HG03066 (cell line): ENCODE measurements at regions not wholly inside any gene's neighbourhood (a gene's known extent, or its start where the extent isn't known, plus 50 kb on each side); places are given as distances from the start of the nearest gene placed in this dataset.
A peak's percentile ranks its signal among the peaks of the same experiment; 100 is the strongest.

Experiments
- ATAC-seq: cut with Tn5 transposase; IDR thresholded peaks from one replicate; pipeline ENCODE4 v1.9.1; 2021; ENCODE audit warnings: low read depth; ENCODE audit not compliant: unreplicated experiment

- ATAC-seq = peak; percentile 97
Observed at GRCh38 chr9:107883496-107884124, 394.0 kb upstream of the KLF4 start.

DNA sequence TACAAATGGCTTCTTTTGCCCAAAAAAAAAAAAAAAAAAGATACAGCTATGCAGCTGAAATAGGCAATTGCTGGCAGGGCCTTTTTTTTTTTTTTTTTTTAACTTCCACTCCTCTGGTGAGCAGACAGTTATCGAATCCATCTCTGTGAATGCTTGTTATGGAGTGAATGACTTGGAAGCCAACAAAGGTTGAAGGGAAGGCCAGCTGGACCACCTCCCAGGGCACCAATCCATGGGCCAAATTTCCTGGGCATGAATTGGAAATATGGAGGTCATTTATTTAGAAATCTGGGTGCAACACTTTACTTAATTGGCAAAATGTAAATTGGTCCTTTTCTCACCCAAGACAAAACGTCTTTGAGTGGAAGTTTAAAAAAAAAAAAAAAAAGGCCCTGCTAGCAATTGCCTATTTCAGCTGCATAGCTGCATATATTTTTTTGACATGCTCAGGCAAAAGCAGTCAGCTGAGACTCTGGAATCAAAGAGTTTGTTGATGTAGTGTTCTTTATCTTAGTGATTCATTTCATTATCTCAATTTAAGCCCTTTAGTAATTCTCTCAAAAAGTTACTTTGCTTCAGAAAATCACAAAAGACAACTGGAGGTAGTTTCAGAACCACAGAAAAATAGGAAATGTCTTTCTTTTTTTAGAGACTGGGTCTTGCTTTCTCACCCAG, 392.2 kb upstream of the KLF4 start:
- no peak for ATAC-seq

DNA sequence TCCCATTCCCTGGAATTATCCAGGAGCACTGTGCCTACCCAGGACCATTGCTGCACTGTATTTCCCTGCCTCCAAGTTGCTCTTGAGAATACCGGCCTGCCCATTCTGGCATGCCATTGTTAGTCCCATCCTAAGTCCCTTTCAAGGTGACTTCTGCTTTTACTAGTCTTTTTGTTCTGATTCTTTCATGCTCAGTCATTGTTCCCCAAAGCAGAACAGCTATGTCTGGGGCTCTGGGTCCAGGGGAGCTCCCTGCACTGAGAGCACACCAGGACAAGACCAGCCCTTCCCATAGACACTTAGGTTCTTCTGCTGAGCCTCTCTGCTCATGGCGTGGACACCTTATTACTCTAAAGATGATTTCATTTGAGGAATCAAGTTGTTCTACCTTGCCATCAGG, 388.9 kb upstream of the KLF4 start:
- ATAC-seq = no peak

DNA sequence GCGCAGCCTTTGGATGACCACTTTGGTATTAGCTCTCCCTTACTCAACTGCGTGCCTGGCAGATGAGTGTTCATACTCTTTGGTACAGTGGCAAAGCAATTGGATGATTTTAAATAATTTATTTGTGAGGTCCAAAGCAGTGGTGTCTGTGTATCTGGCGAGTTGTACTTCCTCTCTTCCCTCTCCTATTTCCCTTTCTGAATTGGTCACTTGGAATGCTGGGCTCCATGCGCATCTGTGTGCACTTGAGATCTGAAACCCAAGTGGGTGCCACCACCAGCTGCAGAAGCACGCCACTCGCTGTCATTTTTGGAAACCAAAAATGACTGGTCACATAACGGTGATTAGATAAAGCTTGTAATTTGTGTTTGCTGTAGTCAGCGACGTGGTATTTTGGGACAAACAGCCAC, 386.0 kb upstream of the KLF4 start:
- no peak for ATAC-seq

- ATAC-seq = peak; percentile 75
Observed at GRCh38 chr9:107874591-107875369, 385.2 kb upstream of the KLF4 start.

DNA sequence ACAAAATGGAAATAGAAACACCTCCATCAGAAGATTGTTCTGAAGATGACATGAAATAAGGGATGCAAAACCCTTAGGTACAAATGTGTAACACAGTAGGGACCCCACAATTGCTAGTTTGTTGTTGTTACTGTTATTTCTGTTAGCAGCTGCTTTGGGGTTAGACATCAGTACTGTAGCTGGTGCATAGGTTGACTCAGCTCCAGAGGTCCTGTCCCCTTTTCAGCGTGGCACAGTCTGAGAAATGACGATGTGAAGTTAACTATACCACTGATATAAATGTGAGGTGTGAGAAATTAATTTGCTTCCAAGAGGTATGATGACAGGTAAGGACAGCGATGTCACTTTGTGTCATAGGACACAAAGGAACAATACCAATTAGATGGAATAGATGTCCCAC, 384.6 kb upstream of the KLF4 start:
- ATAC-seq = peak; percentile 21

GRCh38 chr9:107872457-107873192, 383.1 kb upstream of the KLF4 start:
- no peak for ATAC-seq

DNA sequence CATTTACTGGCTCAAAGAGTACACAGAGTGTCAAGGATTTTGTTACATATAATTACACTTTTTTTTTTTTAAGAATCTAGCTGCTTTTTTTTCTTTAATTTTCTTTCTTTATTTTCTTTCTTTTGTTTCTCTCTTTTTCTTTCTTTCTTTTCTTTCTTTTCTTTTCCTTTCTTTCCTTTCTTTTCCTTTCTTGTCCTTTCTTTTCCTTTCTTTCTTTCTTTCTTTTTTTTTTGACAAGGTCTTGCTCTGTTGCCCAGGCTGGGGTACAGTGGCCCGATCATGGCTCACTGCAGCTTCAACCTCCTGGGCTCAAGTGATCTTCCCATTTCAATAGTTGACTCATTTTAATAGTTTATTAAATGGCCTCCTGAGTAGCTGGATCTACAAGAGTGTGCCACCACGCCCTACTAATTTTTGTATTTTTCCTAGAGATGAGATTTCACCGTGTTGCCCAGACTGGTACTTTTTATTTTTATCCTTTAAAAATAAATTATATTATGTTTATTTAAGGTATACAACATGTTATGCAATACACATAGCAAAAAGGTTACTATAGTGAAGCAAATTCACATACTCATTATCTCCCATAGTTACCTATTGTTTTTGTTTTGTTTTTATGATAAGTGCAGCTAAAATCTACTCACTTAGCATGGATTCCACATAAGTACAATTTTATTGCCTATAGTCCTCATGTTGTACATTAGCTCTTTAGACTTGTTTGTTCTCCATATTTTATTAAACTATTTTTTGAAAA, 381.5 kb upstream of the KLF4 start:
- ATAC-seq = no peak

- no peak for ATAC-seq
Observed at GRCh38 chr9:107870221-107870620, 380.7 kb upstream of the KLF4 start.

DNA sequence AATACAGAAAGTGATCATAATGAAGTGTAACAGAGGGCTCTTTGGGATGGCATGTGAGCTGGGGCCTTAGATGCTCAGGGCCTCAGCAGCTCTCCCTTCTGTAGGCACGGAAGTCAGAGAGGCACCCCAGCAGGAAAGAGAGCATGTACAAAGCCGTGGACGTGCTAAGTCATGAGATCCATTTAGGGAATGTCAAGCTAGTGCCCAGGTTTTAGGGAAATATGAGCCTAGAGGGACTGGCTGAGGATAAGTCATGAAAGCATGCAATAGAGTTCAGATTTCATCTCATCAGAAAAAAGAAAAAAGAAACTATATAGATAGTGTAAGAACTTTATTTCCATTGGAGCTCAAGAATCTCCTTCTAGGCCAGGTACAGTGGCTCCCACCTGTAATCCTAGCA, 379.5 kb upstream of the KLF4 start:
- no peak for ATAC-seq

- no peak for ATAC-seq
Observed at GRCh38 chr9:107868186-107868585, 378.6 kb upstream of the KLF4 start.

GRCh38 chr9:107867738-107868137, 378.2 kb upstream of the KLF4 start:
- no peak for ATAC-seq

DNA sequence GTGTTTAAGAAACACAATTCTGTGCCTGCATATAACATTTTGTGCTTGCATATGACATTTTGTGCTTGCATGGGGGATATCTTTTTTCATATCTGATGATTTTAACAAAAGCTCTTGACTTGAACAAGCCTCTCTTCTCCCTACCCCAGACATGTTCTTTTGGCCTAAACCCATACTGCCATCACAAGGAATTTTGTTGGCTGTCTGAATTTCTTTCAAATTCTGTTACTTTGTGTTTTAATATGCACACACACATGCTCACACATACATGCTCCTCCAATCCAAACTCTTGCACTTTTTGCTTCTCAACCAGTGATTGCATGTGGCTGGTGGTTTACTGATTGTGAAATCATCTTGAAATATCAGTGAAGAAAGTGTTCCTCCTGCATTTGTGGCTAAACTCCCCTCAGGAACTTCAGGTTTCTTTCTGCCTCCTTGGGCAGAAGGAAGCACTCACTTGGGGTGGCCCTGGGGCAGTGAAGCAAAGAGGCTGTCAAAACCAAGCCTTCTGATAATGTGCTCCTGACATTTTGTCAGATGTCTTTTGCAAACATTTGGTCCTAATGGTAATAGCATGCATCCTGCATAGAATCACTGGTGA, 377.2 kb upstream of the KLF4 start:
- no peak for ATAC-seq

- no peak for ATAC-seq
Observed at GRCh38 chr9:107863396-107863795, 373.8 kb upstream of the KLF4 start.

DNA sequence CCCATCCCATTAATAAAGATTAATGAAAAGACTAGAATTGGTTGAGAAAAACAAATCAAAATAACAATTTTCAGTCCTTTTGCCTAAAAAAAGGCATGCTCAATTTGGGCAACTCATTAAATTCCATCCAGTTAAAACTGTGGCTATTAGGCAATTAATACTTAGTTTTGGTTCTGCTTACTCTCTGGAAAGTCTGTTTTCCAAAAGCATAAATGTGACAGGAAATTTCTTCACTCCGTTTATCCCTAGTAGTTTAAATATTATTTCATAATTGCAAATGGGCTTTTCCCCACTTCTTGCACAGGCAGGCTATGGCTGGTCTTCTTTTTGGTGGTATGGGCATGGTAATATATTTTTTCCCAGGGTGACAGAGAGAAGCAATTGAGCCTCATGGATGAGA, 373.3 kb upstream of the KLF4 start:
- no peak for ATAC-seq

GRCh38 chr9:107862323-107862722, 372.8 kb upstream of the KLF4 start:
- ATAC-seq = no peak

DNA sequence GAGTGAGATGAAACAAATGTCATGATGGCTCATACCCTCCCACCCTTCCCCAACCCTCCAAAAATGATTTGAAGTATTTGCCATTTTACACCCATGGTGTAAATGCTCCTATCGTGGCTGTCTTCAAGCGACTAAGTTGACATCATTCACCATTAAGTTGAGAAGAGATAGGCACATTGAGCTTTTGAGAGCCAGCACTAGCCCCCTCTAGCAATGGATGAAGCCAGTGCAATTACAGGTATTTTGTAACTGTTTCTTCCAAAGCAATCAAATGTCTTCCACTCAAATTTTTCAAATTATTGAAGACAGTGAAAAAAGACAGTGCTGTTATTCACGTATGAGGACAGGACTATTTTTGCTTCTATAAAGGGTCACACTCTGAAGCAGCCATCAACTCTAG, 371.5 kb upstream of the KLF4 start:
- no peak for ATAC-seq

DNA sequence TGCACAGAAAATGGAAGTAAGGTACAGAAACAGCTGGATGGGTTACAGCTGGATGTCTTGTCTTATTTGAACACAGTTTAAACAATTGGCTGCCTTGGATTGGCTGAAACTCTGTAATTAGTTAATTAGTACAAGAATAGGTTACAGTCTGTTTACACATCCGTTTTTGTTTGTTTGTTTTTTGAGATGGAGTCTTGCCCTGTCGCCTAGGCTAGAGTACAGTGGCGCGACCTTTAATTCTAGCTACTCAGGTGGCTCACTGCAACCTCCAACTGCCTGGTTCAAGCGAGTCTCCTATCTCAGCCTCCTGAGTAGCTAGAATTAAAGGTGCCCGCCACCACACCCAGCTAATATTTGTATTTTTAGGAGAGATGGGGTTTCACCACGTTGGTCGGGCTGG, 368.7 kb upstream of the KLF4 start:
- ATAC-seq = no peak

DNA sequence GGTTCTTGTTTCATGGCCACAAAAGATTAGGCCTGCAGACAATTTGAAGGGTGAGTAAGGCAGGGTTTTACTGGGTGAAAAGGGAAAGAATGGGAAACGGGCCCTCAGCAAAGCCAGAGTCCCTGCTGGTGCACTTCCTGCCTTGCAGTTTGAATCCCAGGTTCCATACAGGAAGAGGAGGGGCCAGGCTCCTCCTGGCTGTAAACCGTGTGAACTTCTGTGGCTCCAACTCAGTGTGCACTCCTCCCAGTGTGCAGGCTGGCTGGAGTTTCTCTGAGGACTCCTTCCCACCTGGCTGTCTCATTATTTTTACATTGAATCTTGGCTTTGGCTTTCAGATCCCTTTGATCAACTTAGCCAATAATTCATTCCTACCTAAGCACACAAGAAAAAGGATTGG, 367.1 kb upstream of the KLF4 start:
- ATAC-seq = no peak

DNA sequence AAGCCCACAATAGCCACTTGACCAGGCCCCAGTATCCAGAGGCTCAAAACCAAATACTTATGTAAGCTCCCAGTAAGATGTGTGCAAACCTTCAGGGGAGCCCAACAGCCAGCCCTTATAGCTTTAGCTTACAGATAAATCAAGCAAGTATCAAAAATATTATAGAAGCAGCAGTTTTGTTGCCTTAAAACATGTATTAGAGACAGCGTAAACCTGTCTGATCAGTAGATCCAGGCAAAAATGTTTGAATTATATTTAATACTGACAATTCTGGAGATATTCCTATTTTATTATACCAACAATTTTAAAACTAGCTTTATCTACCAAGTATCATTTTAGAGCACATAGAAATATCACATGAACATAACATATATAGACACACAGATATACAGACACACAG, 365.6 kb upstream of the KLF4 start:
- no peak for ATAC-seq
